IMR-90 (cell line): ENCODE measurements at regions not wholly inside any gene's neighbourhood (a gene's known extent, or its start where the extent isn't known, plus 50 kb on each side); places are given as distances from the start of the nearest gene placed in this dataset.

Experiments
- ATAC-seq: fragments of 200-7000 bp; cut with Tn5 transposase; 2 replicates; pipeline ENCODE4 v1.9.1; 2020; ENCODE audit warnings: low read depth, mild to moderate bottlenecking, moderate library complexity
- BruUV-seq: library from RNA; stranded (reverse); fragments of 400-500 nt; replicated peaks from 2 replicates; lab custom pipeline; 2021; lab: Mats Ljungman, UMichigan
- CTCF ChIA-PET: fragments of 300-600 bp; formaldehyde crosslinking; extraction: SDS; loops from one replicate; lab custom pipeline; 2021; ENCODE audit warnings: antibody characterized with exemption; lab: Yijun Ruan, JAX
- POLR2A ChIA-PET: fragments of 300-600 bp; sonication (Branson Sonifier 250); formaldehyde crosslinking; loops from one replicate; lab custom pipeline; 2022; ENCODE audit warnings: antibody characterized with exemption; ENCODE audit not compliant: unreplicated experiment; lab: Charles Lee
- DNase-seq: peaks from one replicate; pipeline ENCODE4 v3.0.0; 2013
- H2AFZ ChIP-seq: replicated peaks from 2 replicates; pipeline ENCODE3; 2013; ENCODE audit warnings: low read length, mild to moderate bottlenecking; ENCODE audit not compliant: poor library complexity
- H2AK5ac ChIP-seq: 2 replicates; pipeline ENCODE4 v1.6.1; 2013; ENCODE audit warnings: low read depth, low read length, inconsistent platforms
- H2AK9ac ChIP-seq: replicated peaks from 2 replicates; pipeline ENCODE3; 2013; ENCODE audit warnings: mild to moderate bottlenecking, low read depth, low read length, moderate library complexity; ENCODE audit not compliant: poor library complexity
- H2BK120ac ChIP-seq: 2 replicates; pipeline ENCODE4 v1.6.1; 2013; ENCODE audit warnings: low read depth, low read length, inconsistent platforms
- H2BK15ac ChIP-seq: 3 replicates; pipeline ENCODE4 v1.6.1; 2013; ENCODE audit warnings: low read depth, low read length, inconsistent platforms
- H2BK20ac ChIP-seq: 2 replicates; pipeline ENCODE4 v1.6.1; 2013; ENCODE audit warnings: low read depth, mild to moderate bottlenecking, inconsistent platforms, low read length, moderate library complexity
- H2BK5ac ChIP-seq: 2 replicates; pipeline ENCODE4 v1.6.1; 2013; ENCODE audit warnings: mild to moderate bottlenecking, low read depth, low read length, inconsistent platforms; ENCODE audit not compliant: poor library complexity, severe bottlenecking
- H3K14ac ChIP-seq: replicated peaks from 2 replicates; pipeline ENCODE4 v1.6.1; 2013; ENCODE audit warnings: low read depth, low read length, inconsistent platforms
- H3K18ac ChIP-seq: 2 replicates; pipeline ENCODE4 v1.6.1; 2013; ENCODE audit warnings: low read depth, low read length, control low read depth
- H3K23ac ChIP-seq: 2 replicates; pipeline ENCODE4 v1.6.1; 2013; ENCODE audit warnings: low read depth, low read length, inconsistent platforms
- H3K27ac ChIP-seq: 2 replicates; pipeline ENCODE4 v1.5.1; 2013; ENCODE audit warnings: mild to moderate bottlenecking, control low read depth, low read length; ENCODE audit not compliant: insufficient read depth
- H3K27me3 ChIP-seq: 2 replicates; pipeline ENCODE4 v1.6.1; 2013; ENCODE audit warnings: low read length; ENCODE audit not compliant: control insufficient read depth, insufficient read depth
- H3K36me3 ChIP-seq: 2 replicates; pipeline ENCODE4 v1.6.1; 2013; ENCODE audit warnings: low read length, mixed read lengths; ENCODE audit not compliant: control insufficient read depth, insufficient read depth
- H3K4ac ChIP-seq: 2 replicates; pipeline ENCODE4 v1.6.1; 2013; ENCODE audit warnings: low read depth, low read length, inconsistent platforms
- H3K4me1 ChIP-seq: 2 replicates; pipeline ENCODE4 v1.6.1; 2013; ENCODE audit warnings: low read length, mixed read lengths; ENCODE audit not compliant: control insufficient read depth, insufficient read depth
- H3K4me2 ChIP-seq: 2 replicates; pipeline ENCODE4 v1.6.1; 2013; ENCODE audit warnings: low read depth, mild to moderate bottlenecking, control low read depth, low read length, moderate library complexity
- H3K4me3 ChIP-seq: 2 replicates; pipeline ENCODE4 v1.5.1; 2013; ENCODE audit warnings: low read depth, mild to moderate bottlenecking, control low read depth, low read length, moderate library complexity; ENCODE audit not compliant: insufficient read depth
- H3K56ac ChIP-seq: 2 replicates; pipeline ENCODE4 v1.6.1; 2013; ENCODE audit warnings: low read length, inconsistent platforms; ENCODE audit not compliant: insufficient read depth; ENCODE audit errors: extremely low read depth
- H3K79me1 ChIP-seq, 2 experiments: 2 replicates each; pipeline ENCODE4 v1.6.1; 2013; ENCODE audit warnings: low read length in 2 of 2, inconsistent platforms in 1 of 2, low read depth in 1 of 2
- H3K9ac ChIP-seq: 2 replicates; pipeline ENCODE4 v1.6.1; 2013; ENCODE audit warnings: low read depth, low read length, control low read depth
- H3K9me1 ChIP-seq: 2 replicates; pipeline ENCODE4 v1.6.1; 2013; ENCODE audit warnings: low read length, inconsistent platforms; ENCODE audit not compliant: insufficient read depth
- H3K9me3 ChIP-seq: 2 replicates; pipeline ENCODE4 v1.6.1; 2013; ENCODE audit warnings: low read length; ENCODE audit not compliant: control insufficient read depth, insufficient read depth
- H4K20me1 ChIP-seq: 2 replicates; pipeline ENCODE4 v1.6.1; 2013; ENCODE audit warnings: low read length, inconsistent platforms; ENCODE audit not compliant: insufficient read depth
- H4K5ac ChIP-seq: 2 replicates; pipeline ENCODE4 v1.6.1; 2013; ENCODE audit warnings: mild to moderate bottlenecking, low read depth, low read length, control low read depth
- H4K8ac ChIP-seq, 2 experiments: 2 replicates each; pipeline ENCODE4 v1.6.1; 2013; ENCODE audit warnings: low read depth in 2 of 2, low read length in 2 of 2, control low read depth in 1 of 2, inconsistent platforms in 1 of 2
- H4K91ac ChIP-seq: 2 replicates; pipeline ENCODE4 v1.6.1; 2013; ENCODE audit warnings: low read depth, low read length, inconsistent platforms; ENCODE audit not compliant: insufficient read depth
- CHD1 ChIP-seq: IDR thresholded peaks from 2 replicates; pipeline ENCODE4 v1.6.1; 2012; ENCODE audit warnings: low read depth, low read length, improper control_type of control experiment
- FOS ChIP-seq: fragments of 150-350 bp; IDR thresholded peaks from 2 replicates; pipeline ENCODE4 v1.6.1; 2016; ENCODE audit warnings: low read depth, low read length
- SMC3 ChIP-seq: fragments of 150-350 bp; IDR thresholded peaks from 2 replicates; pipeline ENCODE4 v1.6.1; 2016; ENCODE audit warnings: low read depth, mild to moderate bottlenecking, antibody characterized with exemption, low read length, moderate library complexity
- USF2 ChIP-seq: fragments of 150-350 bp; IDR thresholded peaks from 2 replicates; pipeline ENCODE4 v1.6.1; 2017; ENCODE audit warnings: mild to moderate bottlenecking, antibody characterized with exemption, low read length, low read depth
- WGBS, 2 experiments: methylation state at CpG; one replicate each; pipeline versions ENCODE4 v1.1.5 to v1.1.7; 2013; ENCODE audit warnings: missing lambda C conversion rate in 2 of 2; ENCODE audit not compliant: insufficient read length in 1 of 2; ENCODE audit errors: extremely low coverage in 2 of 2; 5-methylcytosine and 5-hydroxymethylcytosine counted together
- dilution Hi-C: fragments of 300-500 bp; cut with HindIII; formaldehyde crosslinking; loops from one replicate; pipeline ENCODE4 v1.14.3; 2018; ENCODE audit warnings: low sequenced_read_pairs; ENCODE audit not compliant: unreplicated experiment
- in situ Hi-C: fragments of 300-500 bp; cut with MboI; formaldehyde crosslinking; loops from 3 replicates; pipeline ENCODE4 v1.14.3; 2019; ENCODE audit warnings: low sequenced_read_pairs, inconsistent platforms, mixed read lengths
- intact Hi-C: fragments of 100-400 bp; cut with micrococcal nuclease; formaldehyde crosslinking; loops from 2 replicates; pipeline ENCODE4 v1.10.0; 2022

GRCh38 chr14:104341532-104342434 is 203.4 kb downstream of the KIF26A start:
- DNase-seq: no peak
- Histone ChIP-seq H3K9me1 (no peaks in the 10 kb centered on the region), H3K9ac (no peak overlapping the region), H2AK5ac (no peak overlapping the region), H3K18ac (no peak overlapping the region), H4K20me1 (no peaks in the 10 kb centered on the region), H3K9me3 (peaks cover 27% of the 10 kb centered on the region), H3K79me1 (no peaks in the 10 kb centered on the region), H3K4me3 (no peak overlapping the region), H3K27ac (no peak overlapping the region), H3K36me3 (no peaks in the 10 kb centered on the region), H3K56ac (no peak overlapping the region), H3K4ac (no peak overlapping the region), H3K14ac (no peak overlapping the region), H2BK5ac (no peak overlapping the region), H3K27me3 (no peaks in the 10 kb centered on the region), H3K4me1 (no peaks in the 10 kb centered on the region), H4K8ac (no peak overlapping the region), H3K23ac (no peak overlapping the region), H2AFZ (no peak overlapping the region), H2AK9ac (no peak overlapping the region), H4K5ac (no peak overlapping the region), H3K4me2 (no peak overlapping the region), H2BK20ac (no peak overlapping the region), H4K91ac (no peak overlapping the region), H2BK15ac (no peak overlapping the region), H2BK120ac (no peak overlapping the region)
- CTCF ChIA-PET: no interaction called here
- WGBS, 2 experiments: 41% methylated on average over 11 of the region's 27 CpGs; no CpG with 5 or more reads in 1 of the 2 experiments
- TF ChIP-seq SMC3 (no peak), USF2 (no peak), CHD1 (no peak), FOS (no peak)
- no peak for ATAC-seq
- intact Hi-C loops (no loop called here), in situ Hi-C loops (no loop called here), dilution Hi-C loops (no loop called here)
- no TSS peak for BruUV-seq
- POLR2A ChIA-PET: no interaction called here
